Loucy (cell line): ENCODE measurements at regions not wholly inside any gene's neighbourhood (a gene's known extent, or its start where the extent isn't known, plus 50 kb on each side); places are given as distances from the start of the nearest gene placed in this dataset.

Experiments used
- CTCF ChIP-seq: fragments of 200-600 bp; sonication (generic); conservative IDR thresholded peaks from 2 replicates; pipeline ENCODE4 v1.5.1; 2014; ENCODE audit warnings: mild to moderate bottlenecking, antibody characterized with exemption, low read length
- EZH2phosphoT487 ChIP-seq: fragments of 200-600 bp; IDR thresholded peaks from 2 replicates; pipeline ENCODE4 v1.6.1; 2018; ENCODE audit warnings: antibody characterized with exemption, mild to moderate bottlenecking, moderate library complexity, borderline replicate concordance

GRCh38 chr1:228862542-228863505, 127.5 kb downstream of the RHOU start:
- no peak for TF ChIP-seq CTCF
- TF ChIP-seq EZH2phosphoT487, result no peak
